ENCODE measurements at regions not wholly inside any gene's neighbourhood (a gene's known extent, or its start where the extent isn't known, plus 50 kb on each side); places are given as distances from the start of the nearest gene placed in this dataset.

DNA sequence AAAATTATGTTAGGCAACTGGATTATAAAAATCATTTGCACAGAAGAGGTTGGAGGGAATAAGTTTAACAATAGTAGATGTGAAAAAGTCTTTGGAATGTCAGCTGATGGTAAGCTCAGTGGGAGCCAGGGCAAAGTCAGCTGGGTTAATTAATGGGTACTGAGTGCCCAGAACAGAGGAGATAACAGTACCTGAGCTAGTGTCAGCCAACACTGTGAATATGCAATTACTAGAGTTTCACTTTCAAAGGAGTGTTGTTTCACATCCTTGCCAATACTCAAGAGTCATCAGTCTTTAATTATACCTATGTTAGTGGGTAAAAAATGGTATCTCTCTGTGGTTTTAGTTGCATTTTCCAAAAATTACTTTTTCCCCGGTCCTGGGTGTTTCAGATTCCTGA lies 135.1 kb downstream of the KIF4B start:
- TF ChIP-seq CTCF (IDR thresholded peaks at IDR 0.05; ENCODE audit: extremely low read depth in 1 of 2, insufficient read depth in 1 of 2, low read depth in 1 of 2, low read length in 2 of 2) (no peak), EZH2 (IDR thresholded peaks at IDR 0.05; ENCODE audit: borderline replicate concordance, low read depth, low read length, severe bottlenecking) (no peak), POLR2AphosphoS5 (IDR thresholded peaks at IDR 0.05; ENCODE audit: insufficient read depth, low read depth, low read length) (no peak), POLR2A (IDR thresholded peaks at IDR 0.05; ENCODE audit: low read depth, low read length) (no peak)

Measured in endothelial cell of umbilical vein (primary cell).